H1 (cell line): ENCODE measurements at regions not wholly inside any gene's neighbourhood (a gene's known extent, or its start where the extent isn't known, plus 50 kb on each side); places are given as distances from the start of the nearest gene placed in this dataset.

ENCODE experiments used
- CEBPB ChIP-seq: IDR thresholded peaks from 2 replicates; pipeline ENCODE4 v1.6.1; 2012; ENCODE audit warnings: low read depth, low read length
- POLR2A ChIP-seq, 2 experiments: IDR thresholded peaks; 1 replicate in 1 of 2; 2 replicates in 1 of 2; pipeline ENCODE4 v1.6.1; 2011; ENCODE audit warnings: low read depth in 2 of 2, low read length in 2 of 2, mild to moderate bottlenecking in 2 of 2; ENCODE audit errors: control extremely low read depth in 1 of 2

DNA sequence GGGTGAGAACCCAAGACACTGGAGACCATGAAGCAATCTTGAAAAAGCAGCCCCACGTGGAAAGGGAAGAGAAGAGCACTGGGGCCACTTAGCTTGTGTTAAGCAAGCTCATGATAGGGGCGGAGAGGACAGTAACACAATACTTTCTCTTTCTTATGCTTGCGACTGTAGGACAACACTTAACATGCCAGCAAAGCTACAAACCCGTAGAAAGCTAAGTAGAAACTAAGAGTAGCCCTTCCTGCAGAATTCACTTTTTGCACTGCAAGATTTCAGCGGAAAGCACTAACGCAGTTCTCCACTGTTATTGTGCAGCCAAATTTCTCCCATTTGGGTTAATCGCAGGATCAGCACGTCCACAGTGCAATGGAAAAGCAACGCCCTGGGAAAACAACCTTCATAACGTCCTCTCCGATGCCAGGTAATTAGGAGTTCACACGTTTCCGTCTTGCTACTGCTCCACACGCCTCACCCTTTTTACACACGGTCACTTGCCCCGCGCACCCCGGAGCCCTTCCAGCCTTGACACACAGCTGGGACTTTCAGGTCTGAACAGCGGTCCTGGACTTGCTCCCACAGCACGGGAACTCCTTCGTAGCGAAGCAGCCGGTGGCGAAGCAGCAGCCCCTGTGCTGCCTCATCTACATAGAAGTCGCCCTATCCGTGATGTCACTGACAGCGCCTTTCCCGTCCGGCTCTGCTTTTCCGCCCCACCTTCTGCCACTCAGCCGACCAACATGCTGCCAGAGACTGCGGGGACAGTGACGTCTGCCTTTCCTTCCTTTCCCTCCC is 148.6 kb downstream of the PPIAL4G start:
- peak; percentile 63 for TF ChIP-seq CEBPB
- TF ChIP-seq POLR2A (IDR thresholded peaks at IDR 0.05; ENCODE audit: control extremely low read depth in 1 of 2, low read depth in 2 of 2, low read length in 2 of 2) = peak; percentile 100
